Adrenal gland (tissue), 5 donors: ENCODE measurements at regions not wholly inside any gene's neighbourhood (a gene's known extent, or its start where the extent isn't known, plus 50 kb on each side); places are given as distances from the start of the nearest gene placed in this dataset.
"Not testable (repeated sequence)": the region's sequence is repeated elsewhere in the genome, so short reads cannot be mapped to it uniquely, and the experiment has no call there.

Experiments used
- POLR2A ChIP-seq, 2 donors: fragments of 450-650 bp; IDR thresholded peaks; one replicate each; pipeline ENCODE4 v1.6.1; 2017; ENCODE audit warnings: antibody characterized with exemption in 2 of 2, mild to moderate bottlenecking in 2 of 2, moderate library complexity in 1 of 2
- TF ChIP-seq, protein P1 (sequence below), 6 experiments: fragments of 450-650 bp in 4 of 6; fragments of 200-600 bp in 2 of 6; sonication (generic) in 1 of 6; IDR thresholded peaks; 1 replicate in 5 of 6; 2 replicates in 1 of 6; pipeline versions ENCODE4 v1.5.1 to v1.8.0; 2016 to 2021; ENCODE audit warnings: antibody characterized with exemption in 6 of 6, mild to moderate bottlenecking in 2 of 6, moderate library complexity in 1 of 6
- donor health status: DM: no; HTN: no; CAD: no.

DNA sequence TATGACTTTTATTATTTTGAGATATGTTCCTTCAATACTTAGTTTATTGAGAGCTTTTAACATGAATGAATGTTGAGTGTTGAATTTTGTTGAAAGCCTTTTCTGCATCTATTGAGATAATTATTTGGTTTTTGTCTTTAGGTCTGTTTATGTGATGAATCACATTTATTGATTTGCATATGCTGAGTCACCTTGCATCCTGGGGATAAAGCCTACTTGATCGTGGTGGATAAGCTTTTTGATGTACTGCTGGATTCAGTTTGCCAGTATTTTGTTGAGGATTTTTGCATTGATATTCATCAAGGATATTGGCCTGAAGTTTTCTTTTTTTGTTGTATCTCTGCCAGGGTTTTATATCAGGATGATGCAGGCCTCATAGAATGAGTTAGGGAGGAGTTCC is 106.5 kb upstream of the DAZL start:
- TF ChIP-seq, protein P1, sequence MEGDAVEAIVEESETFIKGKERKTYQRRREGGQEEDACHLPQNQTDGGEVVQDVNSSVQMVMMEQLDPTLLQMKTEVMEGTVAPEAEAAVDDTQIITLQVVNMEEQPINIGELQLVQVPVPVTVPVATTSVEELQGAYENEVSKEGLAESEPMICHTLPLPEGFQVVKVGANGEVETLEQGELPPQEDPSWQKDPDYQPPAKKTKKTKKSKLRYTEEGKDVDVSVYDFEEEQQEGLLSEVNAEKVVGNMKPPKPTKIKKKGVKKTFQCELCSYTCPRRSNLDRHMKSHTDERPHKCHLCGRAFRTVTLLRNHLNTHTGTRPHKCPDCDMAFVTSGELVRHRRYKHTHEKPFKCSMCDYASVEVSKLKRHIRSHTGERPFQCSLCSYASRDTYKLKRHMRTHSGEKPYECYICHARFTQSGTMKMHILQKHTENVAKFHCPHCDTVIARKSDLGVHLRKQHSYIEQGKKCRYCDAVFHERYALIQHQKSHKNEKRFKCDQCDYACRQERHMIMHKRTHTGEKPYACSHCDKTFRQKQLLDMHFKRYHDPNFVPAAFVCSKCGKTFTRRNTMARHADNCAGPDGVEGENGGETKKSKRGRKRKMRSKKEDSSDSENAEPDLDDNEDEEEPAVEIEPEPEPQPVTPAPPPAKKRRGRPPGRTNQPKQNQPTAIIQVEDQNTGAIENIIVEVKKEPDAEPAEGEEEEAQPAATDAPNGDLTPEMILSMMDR (IDR thresholded peaks at IDR 0.05), result not testable (repeated sequence)
- not testable (repeated sequence) for TF ChIP-seq POLR2A (IDR thresholded peaks at IDR 0.05)
